Immature natural killer cell (primary cell): ENCODE measurements at regions not wholly inside any gene's neighbourhood (a gene's known extent, or its start where the extent isn't known, plus 50 kb on each side); places are given as distances from the start of the nearest gene placed in this dataset.

Experiments
- DNase-seq, 3 donors: peaks; one replicate each; pipeline ENCODE4 v3.0.0; 2022; ENCODE audit warnings: mixed read lengths in 1 of 3
- H3K27ac Mint-ChIP-seq, 6 donors: one replicate each; pipeline ENCODE4 v1.8.0; 2020; ENCODE audit warnings: mixed read lengths in 6 of 6, mild to moderate bottlenecking in 5 of 6, inconsistent platforms in 4 of 6, moderate library complexity in 3 of 6
- H3K27me3 Mint-ChIP-seq, 3 donors: one replicate each; pipeline ENCODE4 v1.8.0; 2020 to 2021; ENCODE audit warnings: low read depth in 3 of 3, mild to moderate bottlenecking in 3 of 3, mixed read lengths in 3 of 3, moderate library complexity in 3 of 3, inconsistent platforms in 1 of 3
- H3K36me3 Mint-ChIP-seq, 3 donors: one replicate each; pipeline ENCODE4 v1.8.0; 2020; ENCODE audit warnings: mixed read lengths in 3 of 3, inconsistent platforms in 2 of 3, mild to moderate bottlenecking in 2 of 3
- H3K4me1 Mint-ChIP-seq, 2 donors: one replicate each; pipeline ENCODE4 v1.8.0; 2020; ENCODE audit warnings: inconsistent platforms in 2 of 2, mild to moderate bottlenecking in 2 of 2, mixed read lengths in 2 of 2, moderate library complexity in 1 of 2
- H3K4me3 Mint-ChIP-seq, 5 donors: one replicate each; pipeline ENCODE4 v1.8.0; 2020; ENCODE audit warnings: mild to moderate bottlenecking in 5 of 5, mixed read lengths in 5 of 5, inconsistent platforms in 3 of 5, moderate library complexity in 3 of 5
- H3K9me3 Mint-ChIP-seq, 6 donors: one replicate each; pipeline ENCODE4 v1.8.0; 2020; ENCODE audit warnings: mild to moderate bottlenecking in 6 of 6, mixed read lengths in 6 of 6, inconsistent platforms in 4 of 6, moderate library complexity in 3 of 6

DNA sequence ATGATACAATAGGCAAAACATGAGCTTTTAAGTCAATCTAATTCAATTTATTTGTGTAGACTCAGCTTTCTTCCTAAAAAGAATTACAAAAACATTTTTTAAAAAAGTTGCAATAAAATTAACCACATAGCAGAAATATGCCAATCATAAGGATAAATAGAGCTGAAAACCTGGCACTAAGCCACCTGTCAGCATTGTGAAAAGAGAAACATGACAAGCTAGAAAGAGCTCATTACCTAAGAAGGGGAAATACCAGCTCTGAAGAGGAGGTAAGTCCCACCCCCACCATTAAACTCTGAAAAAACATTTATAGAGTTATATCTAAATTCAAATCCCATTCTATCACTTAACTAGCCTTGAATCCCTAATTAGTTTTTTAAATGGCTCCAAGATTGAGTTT lies 372.9 kb downstream of the OSTF1 start:
- Mint-ChIP-seq H3K4me3 (no peak overlapping the region), H3K9me3 (peaks cover 0 to 11% (median under 1%) of the 10 kb centered on the region in 6 donors), H3K36me3 (no peaks in the 10 kb centered on the region), H3K27me3 (peaks cover 0 to 3% (median 1%) of the 10 kb centered on the region in 3 donors), H3K4me1 (no peaks in the 10 kb centered on the region), H3K27ac (no peak overlapping the region)
- DNase-seq = no peak

GRCh38 chr9:75462866-75463265 lies 374.6 kb downstream of the OSTF1 start:
- no peak overlapping the region for H3K4me3 Mint-ChIP-seq
- H3K4me1 Mint-ChIP-seq = no peaks in the 10 kb centered on the region
- H3K27me3 Mint-ChIP-seq = peaks cover 0 to 3% (median 0%) of the 10 kb centered on the region in 3 donors
- no peaks in the 10 kb centered on the region for H3K36me3 Mint-ChIP-seq
- no peak for DNase-seq
- H3K9me3 Mint-ChIP-seq = peaks cover 0 to 7% (median under 1%) of the 10 kb centered on the region in 6 donors
- H3K27ac Mint-ChIP-seq = no peak overlapping the region

DNA sequence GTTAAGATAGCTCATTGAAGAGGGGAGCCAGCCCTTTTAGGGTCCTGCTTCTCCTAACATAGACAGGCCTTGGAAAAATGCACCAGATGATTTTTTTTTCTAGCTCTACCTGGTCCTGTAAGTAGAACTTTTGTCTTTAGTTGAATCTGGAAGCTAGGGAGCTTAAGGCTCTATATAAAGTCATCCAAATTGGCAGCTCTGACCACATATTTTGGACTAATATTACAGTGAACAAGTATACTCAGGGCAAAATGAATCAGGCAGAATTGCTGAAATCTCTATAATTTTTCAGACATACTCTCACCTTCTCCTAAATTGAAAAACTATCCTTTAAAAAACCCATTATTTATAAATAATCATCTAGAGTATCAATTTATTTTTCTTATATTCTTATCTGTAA lies 375.6 kb downstream of the OSTF1 start:
- Mint-ChIP-seq H3K27ac (no peak overlapping the region), H3K4me3 (no peak overlapping the region), H3K4me1 (no peaks in the 10 kb centered on the region), H3K36me3 (no peaks in the 10 kb centered on the region), H3K27me3 (peaks cover 0 to 3% (median 1%) of the 10 kb centered on the region in 3 donors), H3K9me3 (peaks cover 0 to 5% (median 0%) of the 10 kb centered on the region in 6 donors)
- no peak for DNase-seq

GRCh38 chr9:75464726-75465125 lies 376.4 kb downstream of the OSTF1 start:
- Mint-ChIP-seq H3K4me1 (no peaks in the 10 kb centered on the region), H3K9me3 (peaks cover 0 to 5% (median 0%) of the 10 kb centered on the region in 6 donors)

DNA sequence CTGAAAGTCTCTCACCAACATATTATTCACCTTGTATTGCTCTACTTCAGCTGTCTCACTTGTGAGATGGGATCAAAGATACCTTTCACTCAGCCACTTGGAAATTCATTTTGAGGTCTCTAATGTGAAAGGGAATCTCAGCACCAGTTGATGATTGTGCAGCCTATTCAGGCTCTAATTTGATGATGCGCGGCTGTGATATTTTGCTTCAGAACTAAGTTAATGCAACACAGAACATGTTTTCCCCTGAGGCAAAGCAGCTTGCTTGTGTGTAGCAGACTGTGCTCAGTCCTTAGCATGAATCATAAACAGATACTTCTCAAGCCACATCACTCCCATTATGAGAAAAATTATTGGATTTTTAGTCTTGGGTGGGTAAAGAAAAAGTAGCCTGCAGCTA lies 378.8 kb downstream of the OSTF1 start:
- Mint-ChIP-seq H3K27ac (no peak overlapping the region), H3K4me1 (peaks cover 5 to 13% of the 10 kb centered on the region in 2 donors), H3K36me3 (no peaks in the 10 kb centered on the region), H3K4me3 (no peak overlapping the region), H3K27me3 (peaks cover 0 to 2% (median 1%) of the 10 kb centered on the region in 3 donors), H3K9me3 (peaks cover 0 to 3% (median 0%) of the 10 kb centered on the region in 6 donors)
- DNase-seq = no peak

More at GRCh38 chr9:75464726-75465125, 376.4 kb downstream of the OSTF1 start:
- H3K27ac Mint-ChIP-seq = no peak overlapping the region
- H3K27me3 Mint-ChIP-seq = peaks cover 0 to 3% (median 1%) of the 10 kb centered on the region in 3 donors
- no peak for DNase-seq
- H3K36me3 Mint-ChIP-seq = no peaks in the 10 kb centered on the region
- H3K4me3 Mint-ChIP-seq = no peak overlapping the region

DNA sequence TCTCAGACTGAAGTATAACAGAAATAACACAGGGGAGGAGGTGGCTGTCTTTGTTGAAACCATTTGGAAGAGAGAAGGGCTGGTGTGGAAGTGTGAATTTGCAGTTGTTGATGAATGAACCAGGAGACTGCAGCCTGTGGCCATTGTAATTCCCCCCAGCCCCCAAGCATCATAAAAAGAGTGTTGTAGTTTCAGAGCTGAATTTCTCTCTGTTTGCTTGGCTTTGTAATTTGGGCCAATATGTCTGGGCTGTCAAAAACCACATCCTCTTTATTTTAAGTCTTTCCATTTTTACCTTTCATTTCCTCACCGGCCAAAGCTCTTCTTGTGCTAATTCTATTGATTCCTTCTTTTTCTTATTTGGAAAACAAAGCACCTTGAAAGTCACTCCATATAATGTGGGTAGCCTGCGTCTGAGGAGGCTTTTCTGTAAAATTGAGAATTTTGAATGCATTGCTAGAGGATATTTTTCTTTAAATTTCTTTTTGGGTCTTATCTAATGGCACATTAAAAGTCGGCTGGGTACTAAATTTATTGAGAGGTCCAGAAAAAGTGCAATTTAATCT lies 383.3 kb downstream of the OSTF1 start:
- no peaks in the 10 kb centered on the region for H3K36me3 Mint-ChIP-seq
- H3K4me3 Mint-ChIP-seq = no peak overlapping the region
- no peak overlapping the region for H3K27ac Mint-ChIP-seq
- DNase-seq = no peak
- peaks cover 0 to 2% (median 2%) of the 10 kb centered on the region in 3 donors for H3K27me3 Mint-ChIP-seq
- H3K9me3 Mint-ChIP-seq = peaks cover 0 to 5% (median 0%) of the 10 kb centered on the region in 6 donors
- H3K4me1 Mint-ChIP-seq = peaks cover 5 to 13% of the 10 kb centered on the region in 2 donors

GRCh38 chr9:75482566-75482965 lies 394.3 kb downstream of the OSTF1 start:
- Mint-ChIP-seq H3K4me3 (no peak overlapping the region), H3K27me3 (peaks cover 2 to 4% (median 3%) of the 10 kb centered on the region in 3 donors), H3K9me3 (peaks cover 0 to 10% (median 2%) of the 10 kb centered on the region in 6 donors), H3K4me1 (no peaks in the 10 kb centered on the region), H3K36me3 (no peaks in the 10 kb centered on the region), H3K27ac (no peak overlapping the region)
- DNase-seq = no peak

- H3K36me3 Mint-ChIP-seq = no peaks in the 10 kb centered on the region
- no peak overlapping the region for H3K27ac Mint-ChIP-seq
- no peak overlapping the region for H3K4me3 Mint-ChIP-seq
- H3K9me3 Mint-ChIP-seq = peaks cover 0 to 8% (median 2%) of the 10 kb centered on the region in 6 donors
- H3K4me1 Mint-ChIP-seq = no peaks in the 10 kb centered on the region
- no peak for DNase-seq
- H3K27me3 Mint-ChIP-seq = peaks cover 0 to 4% (median 0%) of the 10 kb centered on the region in 3 donors
Measured at GRCh38 chr9:75483636-75484035, 395.3 kb downstream of the OSTF1 start.

DNA sequence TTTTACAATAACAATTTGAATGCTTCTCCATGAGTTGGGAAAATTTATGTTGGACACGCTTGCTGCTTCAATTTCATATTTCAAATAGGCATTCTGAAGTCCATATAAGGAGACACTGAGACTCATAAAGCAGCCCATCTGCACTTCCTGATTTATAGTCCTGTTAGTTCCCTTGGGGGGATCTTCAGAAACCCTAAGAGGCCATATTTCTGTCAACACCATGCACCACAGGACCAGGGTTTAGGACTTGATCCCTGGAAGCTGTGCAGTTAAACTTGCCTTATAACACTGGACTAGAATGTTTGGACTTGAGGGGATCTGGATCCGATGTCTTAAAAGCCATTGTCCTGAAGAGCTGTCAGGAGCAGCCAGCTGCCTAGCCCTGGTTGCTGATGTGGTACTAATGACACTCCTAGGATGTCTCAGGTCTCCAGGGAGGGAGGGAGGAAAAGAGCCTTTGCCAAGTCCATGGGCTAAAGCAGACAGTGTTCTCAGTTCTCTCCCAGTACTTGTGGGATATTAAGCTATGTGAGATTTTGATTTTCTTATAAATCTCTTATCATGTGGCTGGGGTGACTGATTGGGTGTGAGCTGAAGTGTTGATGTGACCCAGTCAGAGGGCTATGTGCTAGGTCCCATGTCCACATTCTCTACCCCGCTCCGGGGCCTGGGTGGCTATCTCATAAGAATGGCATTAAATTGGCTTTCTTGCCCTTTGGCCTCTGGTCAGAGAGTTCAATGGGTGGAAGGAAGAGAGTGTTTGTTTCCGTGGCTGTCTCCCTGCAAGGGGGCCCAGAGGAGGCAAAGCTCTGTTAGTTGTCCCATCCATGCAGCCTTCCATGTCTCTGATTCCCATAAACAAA lies 399.8 kb downstream of the OSTF1 start:
- peaks cover 0 to 2% (median 0%) of the 10 kb centered on the region in 3 donors for H3K27me3 Mint-ChIP-seq
- H3K27ac Mint-ChIP-seq = no peak overlapping the region
- H3K4me1 Mint-ChIP-seq = no peaks in the 10 kb centered on the region
- H3K4me3 Mint-ChIP-seq = no peak overlapping the region
- peaks cover 0 to 9% (median 2%) of the 10 kb centered on the region in 6 donors for H3K9me3 Mint-ChIP-seq
- DNase-seq = no peak
- peaks cover 0 to 4% (median 0%) of the 10 kb centered on the region in 3 donors for H3K36me3 Mint-ChIP-seq

- no peak overlapping the region for H3K4me3 Mint-ChIP-seq
- H3K27ac Mint-ChIP-seq = no peak overlapping the region
- peaks cover 0 to 6% (median under 1%) of the 10 kb centered on the region in 6 donors for H3K9me3 Mint-ChIP-seq
- H3K27me3 Mint-ChIP-seq = peaks cover 0 to 2% (median 0%) of the 10 kb centered on the region in 3 donors
- no peaks in the 10 kb centered on the region for H3K4me1 Mint-ChIP-seq
- no peak for DNase-seq
- H3K36me3 Mint-ChIP-seq = peaks cover 0 to 4% (median 0%) of the 10 kb centered on the region in 3 donors
Measured at GRCh38 chr9:75488719-75489110, 400.4 kb downstream of the OSTF1 start.

DNA sequence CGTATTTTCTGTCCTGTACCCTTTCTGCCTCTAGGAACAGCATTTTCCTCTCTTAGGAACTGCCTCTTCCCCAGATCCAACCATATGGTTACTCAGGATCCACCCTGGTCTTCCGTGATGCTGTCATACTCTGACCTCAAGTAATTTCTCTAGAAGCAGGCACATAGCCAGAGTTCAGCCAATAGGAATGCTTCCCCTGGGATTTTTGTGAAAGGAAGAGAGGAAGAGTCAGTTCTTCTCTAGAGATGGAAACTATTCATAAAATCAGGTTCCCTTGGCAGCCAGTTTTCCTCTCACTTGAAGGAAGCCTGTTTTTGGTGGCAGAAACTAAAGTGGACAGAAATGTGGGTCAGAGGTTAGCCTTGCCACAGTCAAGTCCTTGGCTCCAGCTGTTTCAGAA lies 400.1 kb upstream of the PCSK5 start:
- Mint-ChIP-seq H3K27me3 (no peaks in the 10 kb centered on the region), H3K4me3 (no peak overlapping the region), H3K4me1 (no peaks in the 10 kb centered on the region), H3K27ac (no peak overlapping the region), H3K36me3 (peaks cover 0 to 4% (median 0%) of the 10 kb centered on the region in 3 donors), H3K9me3 (peaks cover 0 to 6% (median under 1%) of the 10 kb centered on the region in 6 donors)
- DNase-seq = no peak

DNA sequence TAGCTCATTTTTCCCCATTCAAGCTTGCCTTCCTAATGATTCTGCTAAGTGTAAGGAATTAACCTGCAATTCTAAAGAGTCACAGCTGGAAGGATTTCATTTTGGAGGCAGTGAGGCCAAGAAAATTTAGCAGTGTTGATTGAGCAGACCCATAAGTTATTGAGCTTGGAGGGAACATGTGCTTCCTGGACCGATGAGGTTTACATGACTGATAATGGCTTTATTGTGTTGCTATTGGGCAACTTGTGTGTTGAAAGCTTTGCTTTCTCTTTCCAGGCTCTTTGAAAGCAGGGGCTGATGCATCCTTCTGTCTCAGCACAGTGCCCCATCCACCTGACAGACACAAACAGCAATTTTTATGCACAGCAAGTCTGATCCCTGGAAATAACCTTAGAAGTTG lies 398.9 kb upstream of the PCSK5 start:
- Mint-ChIP-seq H3K4me3 (no peak overlapping the region), H3K4me1 (no peaks in the 10 kb centered on the region), H3K36me3 (peaks cover 0 to 4% (median 0%) of the 10 kb centered on the region in 3 donors), H3K27me3 (no peaks in the 10 kb centered on the region), H3K27ac (no peak overlapping the region), H3K9me3 (peaks cover 0 to 6% (median 0%) of the 10 kb centered on the region in 6 donors)
- DNase-seq = no peak

DNA sequence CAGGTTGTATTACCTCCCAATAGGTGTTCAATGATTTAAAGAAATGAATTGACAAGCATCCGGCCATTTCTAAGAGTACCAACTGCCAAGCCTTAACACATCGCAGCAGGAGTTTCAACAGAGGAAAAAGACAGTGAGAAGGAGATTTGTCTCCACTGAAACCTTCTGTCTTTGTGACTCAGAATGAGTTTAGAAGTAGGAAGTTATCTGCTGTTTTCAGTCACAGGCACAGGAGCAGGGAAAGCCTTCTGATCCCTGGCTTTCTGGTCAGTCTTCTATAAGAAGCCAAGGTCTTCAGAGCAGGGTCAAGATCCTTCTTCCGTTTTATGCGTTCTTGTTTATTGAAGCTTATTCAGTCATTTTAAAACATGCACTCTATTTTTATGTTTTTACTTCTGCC lies 390.7 kb upstream of the PCSK5 start:
- Mint-ChIP-seq H3K36me3 (no peaks in the 10 kb centered on the region), H3K4me1 (no peaks in the 10 kb centered on the region), H3K27me3 (peaks cover 0 to 2% (median 0%) of the 10 kb centered on the region in 3 donors), H3K27ac (no peak overlapping the region), H3K4me3 (no peak overlapping the region), H3K9me3 (peaks cover 0 to 6% (median 3%) of the 10 kb centered on the region in 6 donors)
- DNase-seq = no peak

GRCh38 chr9:75500479-75500878 lies 390.0 kb upstream of the PCSK5 start:
- Mint-ChIP-seq H3K36me3 (no peaks in the 10 kb centered on the region), H3K27me3 (peaks cover 0 to 2% (median 0%) of the 10 kb centered on the region in 3 donors), H3K4me1 (no peaks in the 10 kb centered on the region), H3K4me3 (no peak overlapping the region), H3K9me3 (peaks cover 0 to 6% (median 3%) of the 10 kb centered on the region in 6 donors), H3K27ac (no peak overlapping the region)
- no peak for DNase-seq
